ENCODE measurements at regions not wholly inside any gene's neighbourhood (a gene's known extent, or its start where the extent isn't known, plus 50 kb on each side); places are given as distances from the start of the nearest gene placed in this dataset.

GRCh38 chr2:216557413-216557812 is 58.8 kb downstream of the RPL37A start:
- H3K27ac ChIP-seq = no peak overlapping the region
- no peak for TF ChIP-seq CTCF (IDR thresholded peaks at IDR 0.05)
- intact Hi-C loops (cut with DNase I) = no loop called here
- 74 to 84% (median 83%) methylated on average over 7 of the region's 7 CpGs for WGBS, 3 donors
- peaks cover 11% of the 10 kb centered on the region for H3K4me1 ChIP-seq
- no peaks in the 10 kb centered on the region for H3K27me3 ChIP-seq (ENCODE audit: insufficient read depth in 3 of 3, low read length in 2 of 3)
- no peak for DNase-seq
- H3K9me3 ChIP-seq = no peaks in the 10 kb centered on the region
- no peak for ATAC-seq
- no peak overlapping the region for H3K4me3 ChIP-seq
- no peaks in the 10 kb centered on the region for H3K36me3 ChIP-seq (ENCODE audit: insufficient read depth in 1 of 2, low read depth in 1 of 2)

- DNase-seq (no peak), ATAC-seq (no peak)
- Histone ChIP-seq H3K36me3 (ENCODE audit: insufficient read depth in 1 of 2, low read depth in 1 of 2) (no peaks in the 10 kb centered on the region), H3K4me3 (no peak overlapping the region), H3K27ac (no peak overlapping the region), H3K4me1 (peaks cover 11% of the 10 kb centered on the region), H3K27me3 (ENCODE audit: insufficient read depth in 3 of 3, low read length in 2 of 3) (no peaks in the 10 kb centered on the region), H3K9me3 (no peaks in the 10 kb centered on the region)
- no peak for TF ChIP-seq CTCF (IDR thresholded peaks at IDR 0.05)
- 79 to 92% (median 79%) methylated on average over 1 of the region's 1 CpG for WGBS, 3 donors
- intact Hi-C loops (cut with DNase I) = no loop called here
Observed at GRCh38 chr2:216557820-216558219, 59.2 kb downstream of the RPL37A start.

GRCh38 chr2:216559625-216560156 is 61.0 kb downstream of the RPL37A start:
- Histone ChIP-seq H3K36me3 (ENCODE audit: insufficient read depth in 1 of 2, low read depth in 1 of 2) (no peaks in the 10 kb centered on the region), H3K4me3 (no peak overlapping the region), H3K4me1 (peaks cover 10% of the 10 kb centered on the region), H3K9me3 (no peaks in the 10 kb centered on the region), H3K27me3 (ENCODE audit: insufficient read depth in 3 of 3, low read length in 2 of 3) (no peaks in the 10 kb centered on the region), H3K27ac (no peak overlapping the region)
- WGBS, 3 donors = 75 to 95% (median 90%) methylated on average over 3 of the region's 3 CpGs
- DNase-seq (no peak), ATAC-seq (no peak)
- TF ChIP-seq CTCF (IDR thresholded peaks at IDR 0.05) = no peak
- intact Hi-C loops (cut with DNase I) = no loop called here

- no peaks in the 10 kb centered on the region for H3K9me3 ChIP-seq
- intact Hi-C loops (cut with DNase I) = no loop called here
- peaks cover under 1% of the 10 kb centered on the region for H3K4me1 ChIP-seq
- H3K27ac ChIP-seq = no peak overlapping the region
- no peaks in the 10 kb centered on the region for H3K36me3 ChIP-seq (ENCODE audit: insufficient read depth in 1 of 2, low read depth in 1 of 2)
- no peaks in the 10 kb centered on the region for H3K27me3 ChIP-seq (ENCODE audit: insufficient read depth in 3 of 3, low read length in 2 of 3)
- WGBS, 3 donors = 43 to 49% (median 44%) methylated on average over 3 of the region's 3 CpGs
- DNase-seq = no peak
- TF ChIP-seq CTCF (IDR thresholded peaks at IDR 0.05) = no peak
- no peak for ATAC-seq
- no peak overlapping the region for H3K4me3 ChIP-seq
Observed at GRCh38 chr2:216560838-216561270, 62.2 kb downstream of the RPL37A start.
